Bronchial epithelial cell (primary cell): ENCODE measurements at regions not wholly inside any gene's neighbourhood (a gene's known extent, or its start where the extent isn't known, plus 50 kb on each side); places are given as distances from the start of the nearest gene placed in this dataset.
A peak's percentile ranks its signal among the peaks of the same experiment; 100 is the strongest.

Experiments used
- DNase-seq: peaks from one replicate; pipeline ENCODE4 v3.0.0-alpha.2; 2010; ENCODE audit warnings: low read depth
- FAIRE-seq: peaks from 2 replicates; lab custom pipeline; 2011; peaks lifted over from hg19 to GRCh38; lab: Jason Lieb, UNC
- H3K27me3 ChIP-seq: 2 replicates; pipeline ENCODE4 v1.5.1; 2011; ENCODE audit warnings: low read length; ENCODE audit not compliant: control insufficient read depth, insufficient read depth
- H3K36me3 ChIP-seq: 2 replicates; pipeline ENCODE4 v1.5.1; 2011; ENCODE audit warnings: low read length; ENCODE audit not compliant: control insufficient read depth, insufficient read depth
- H3K4me3 ChIP-seq: 2 replicates; pipeline ENCODE4 v1.5.1; 2011; ENCODE audit warnings: mild to moderate bottlenecking, low read depth, low read length, control low read depth
- TF ChIP-seq, protein P1 (sequence below): IDR thresholded peaks from 2 replicates; pipeline ENCODE4 v1.5.1; 2011; ENCODE audit warnings: mild to moderate bottlenecking, moderate library complexity, low read length, control low read depth, inconsistent platforms; ENCODE audit not compliant: insufficient read depth, severe bottlenecking

DNA sequence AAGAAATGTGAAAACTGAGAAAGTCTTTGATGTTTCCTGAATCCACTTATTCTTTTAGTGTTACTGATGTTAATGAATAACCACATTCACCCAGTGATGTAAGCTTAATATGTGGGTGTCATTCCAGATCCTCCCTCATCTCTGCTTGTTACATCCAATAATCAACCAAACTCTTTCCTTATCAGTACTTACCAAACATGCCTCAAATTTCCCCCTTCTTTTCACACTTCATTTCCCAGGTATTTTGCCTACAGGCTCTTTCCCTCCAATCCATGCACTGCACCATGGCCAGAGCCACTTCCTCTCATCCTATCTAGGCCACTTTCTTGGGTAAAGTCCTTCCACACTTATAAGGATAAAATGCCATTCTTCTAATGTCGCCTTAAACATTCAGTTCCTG is 451.5 kb downstream of the NPIPA7 start:
- Histone ChIP-seq H3K27me3 (no peaks in the 10 kb centered on the region), H3K36me3 (no peaks in the 10 kb centered on the region), H3K4me3 (no peak overlapping the region)
- TF ChIP-seq, protein P1, sequence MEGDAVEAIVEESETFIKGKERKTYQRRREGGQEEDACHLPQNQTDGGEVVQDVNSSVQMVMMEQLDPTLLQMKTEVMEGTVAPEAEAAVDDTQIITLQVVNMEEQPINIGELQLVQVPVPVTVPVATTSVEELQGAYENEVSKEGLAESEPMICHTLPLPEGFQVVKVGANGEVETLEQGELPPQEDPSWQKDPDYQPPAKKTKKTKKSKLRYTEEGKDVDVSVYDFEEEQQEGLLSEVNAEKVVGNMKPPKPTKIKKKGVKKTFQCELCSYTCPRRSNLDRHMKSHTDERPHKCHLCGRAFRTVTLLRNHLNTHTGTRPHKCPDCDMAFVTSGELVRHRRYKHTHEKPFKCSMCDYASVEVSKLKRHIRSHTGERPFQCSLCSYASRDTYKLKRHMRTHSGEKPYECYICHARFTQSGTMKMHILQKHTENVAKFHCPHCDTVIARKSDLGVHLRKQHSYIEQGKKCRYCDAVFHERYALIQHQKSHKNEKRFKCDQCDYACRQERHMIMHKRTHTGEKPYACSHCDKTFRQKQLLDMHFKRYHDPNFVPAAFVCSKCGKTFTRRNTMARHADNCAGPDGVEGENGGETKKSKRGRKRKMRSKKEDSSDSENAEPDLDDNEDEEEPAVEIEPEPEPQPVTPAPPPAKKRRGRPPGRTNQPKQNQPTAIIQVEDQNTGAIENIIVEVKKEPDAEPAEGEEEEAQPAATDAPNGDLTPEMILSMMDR = no peak
- FAIRE-seq = no peak
- DNase-seq = no peak

DNA sequence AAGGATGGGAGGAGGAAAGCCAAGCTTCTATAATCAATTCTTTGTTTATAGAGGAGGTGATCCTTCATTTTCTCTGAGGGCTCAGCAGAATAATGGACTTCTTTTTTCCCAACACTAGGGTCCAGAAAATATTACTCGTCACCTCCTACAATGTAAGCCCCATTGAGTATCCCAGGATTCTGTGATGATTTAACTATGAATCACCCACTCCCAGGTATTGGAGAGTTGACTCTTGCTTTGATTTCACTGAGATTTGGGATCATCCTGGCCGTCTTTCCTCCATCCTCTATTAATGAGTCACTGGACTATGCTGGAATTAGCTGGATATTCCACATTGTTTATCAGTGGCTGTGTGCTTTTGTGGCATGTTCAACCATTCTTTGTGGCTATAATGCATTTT is 452.0 kb downstream of the NPIPA7 start:
- no peaks in the 10 kb centered on the region for H3K27me3 ChIP-seq
- TF ChIP-seq, protein P1 = no peak
- no peak overlapping the region for H3K4me3 ChIP-seq
- no peaks in the 10 kb centered on the region for H3K36me3 ChIP-seq
- FAIRE-seq (no peak), DNase-seq (no peak)

DNA sequence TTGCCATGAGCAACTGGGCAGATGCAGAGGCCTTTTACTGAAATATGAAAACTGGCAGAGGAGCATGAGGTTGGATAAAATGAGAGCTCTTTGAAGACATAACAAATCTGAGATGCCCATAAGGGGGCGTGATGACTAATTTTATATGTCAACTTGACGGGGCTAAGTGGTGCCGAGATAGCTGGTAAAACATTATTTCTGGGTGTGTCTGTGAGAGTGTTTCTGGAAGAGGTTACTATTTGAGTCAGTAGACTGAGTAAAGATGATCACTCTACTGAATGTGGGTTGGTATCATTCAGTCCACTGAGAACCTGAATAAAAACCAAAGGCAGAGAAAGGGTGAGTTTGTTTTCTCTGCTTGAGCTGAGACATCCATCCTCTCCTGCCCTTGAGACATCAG is 454.2 kb downstream of the NPIPA7 start:
- DNase-seq (no peak), FAIRE-seq (no peak)
- H3K27me3 ChIP-seq = no peaks in the 10 kb centered on the region
- no peaks in the 10 kb centered on the region for H3K36me3 ChIP-seq
- H3K4me3 ChIP-seq = no peak overlapping the region
- TF ChIP-seq, protein P1 = no peak

DNA sequence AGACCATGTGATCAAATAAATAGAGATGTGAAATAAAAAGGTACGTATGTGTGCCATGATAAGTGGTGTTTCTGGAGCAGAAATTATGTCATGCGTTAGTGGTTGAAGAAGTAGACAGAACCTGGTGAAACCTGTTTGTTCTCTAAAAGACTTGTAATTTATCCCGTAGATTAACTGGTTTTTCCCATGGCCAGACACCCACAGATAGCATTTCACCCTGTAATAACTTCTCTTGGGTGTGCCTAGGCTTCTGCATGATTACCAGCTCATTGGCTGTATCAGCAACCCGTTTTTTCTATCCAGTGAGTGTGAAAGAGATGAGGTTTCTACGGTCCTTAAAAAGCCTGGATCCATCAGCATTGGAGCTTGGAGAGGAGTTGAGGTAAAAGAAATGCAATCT is 471.3 kb downstream of the NPIPA7 start:
- TF ChIP-seq, protein P1 = no peak
- no peak overlapping the region for H3K4me3 ChIP-seq
- H3K27me3 ChIP-seq = no peaks in the 10 kb centered on the region
- FAIRE-seq (no peak), DNase-seq (no peak)
- H3K36me3 ChIP-seq = no peaks in the 10 kb centered on the region

DNA sequence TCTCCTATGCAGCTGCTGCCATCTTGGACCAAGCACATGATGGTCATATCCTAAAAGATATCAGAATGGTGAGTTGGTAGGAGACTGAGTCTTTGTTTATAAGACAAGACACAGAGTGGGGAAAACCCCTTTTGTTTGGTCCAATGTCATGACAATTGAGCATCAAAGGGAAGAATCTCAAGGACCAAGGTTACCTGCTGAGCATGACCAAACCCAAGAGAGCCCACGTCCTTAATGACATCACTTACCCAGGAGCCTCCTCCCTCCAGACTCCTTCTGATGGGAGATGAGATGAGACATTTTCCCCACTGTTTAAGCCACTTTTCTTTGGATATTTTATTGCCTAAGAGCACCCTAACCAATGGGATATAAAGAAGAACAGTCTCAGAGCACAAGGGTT is 478.1 kb downstream of the NPIPA7 start:
- no peaks in the 10 kb centered on the region for H3K27me3 ChIP-seq
- no peaks in the 10 kb centered on the region for H3K36me3 ChIP-seq
- DNase-seq (no peak), FAIRE-seq (no peak)
- TF ChIP-seq, protein P1 = no peak
- no peak overlapping the region for H3K4me3 ChIP-seq

DNA sequence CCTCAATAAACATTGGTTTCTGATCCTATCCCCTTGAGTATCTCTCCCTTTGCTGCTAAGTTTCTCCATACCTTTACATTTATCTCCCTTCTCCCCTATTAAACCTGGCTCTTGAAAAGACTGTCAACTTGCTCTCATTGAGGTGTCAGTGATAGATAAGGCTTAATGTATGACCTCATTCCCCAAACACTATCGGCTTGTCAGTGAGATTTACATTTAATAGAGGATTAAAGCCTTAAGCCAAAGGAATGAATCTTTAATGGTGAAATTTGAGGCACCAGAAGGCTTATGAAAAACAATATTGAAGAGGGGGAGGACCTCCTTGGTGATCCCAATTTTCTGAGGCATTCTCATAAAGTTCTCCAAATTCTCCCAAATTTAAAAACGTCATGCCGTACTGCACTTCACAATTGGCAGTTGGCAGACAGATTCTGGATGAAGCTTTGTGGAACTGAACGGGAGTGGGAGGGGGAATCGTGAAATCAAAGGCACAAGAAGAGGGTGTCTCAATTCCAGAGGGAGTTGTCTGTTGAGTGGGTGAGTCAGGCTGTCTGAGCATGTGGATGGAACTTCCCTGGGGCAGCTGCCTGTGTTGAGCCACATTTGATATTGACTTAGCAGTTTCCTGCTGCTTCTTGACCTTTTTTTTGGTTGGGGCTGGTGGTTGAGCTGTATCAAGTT is 478.8 kb downstream of the NPIPA7 start:
- Histone ChIP-seq H3K27me3 (no peaks in the 10 kb centered on the region), H3K4me3 (no peak overlapping the region), H3K36me3 (no peaks in the 10 kb centered on the region)
- DNase-seq = peak; percentile 44
- TF ChIP-seq, protein P1 = no peak
- FAIRE-seq = no peak
